CD14-positive monocyte (primary cell): ENCODE measurements at regions not wholly inside any gene's neighbourhood (a gene's known extent, or its start where the extent isn't known, plus 50 kb on each side); places are given as distances from the start of the nearest gene placed in this dataset.

Source experiments
- DNase-seq, 3 donors: peaks; one replicate each; pipeline ENCODE4 v3.0.0-alpha.2; 2011 to 2022
- H2AFZ ChIP-seq: 2 replicates; pipeline ENCODE4 v1.6.0; 2012; ENCODE audit warnings: mild to moderate bottlenecking, low read depth, low read length, inconsistent platforms; ENCODE audit not compliant: insufficient read depth, poor library complexity, severe bottlenecking
- H3K27ac ChIP-seq, 2 donors: 1 replicate in 1 of 2; 2 replicates in 1 of 2; pipeline ENCODE4 v1.5.1; 2012 to 2013; ENCODE audit warnings: low read length in 2 of 2, control low read depth in 1 of 2, inconsistent platforms in 1 of 2, low read depth in 1 of 2, mild to moderate bottlenecking in 1 of 2
- H3K27me3 ChIP-seq, 2 donors: one replicate each; pipeline versions ENCODE4 v1.6.0 to v1.6.1; 2011 to 2013; ENCODE audit warnings: low read length in 2 of 2; ENCODE audit not compliant: control insufficient read depth in 2 of 2, insufficient read depth in 2 of 2
- H3K36me3 ChIP-seq, 2 donors: replicated peaks in 1 of 2; 1 replicate in 1 of 2; 2 replicates in 1 of 2; pipeline versions ENCODE4 v1.5.1 to v1.6.1; 2012 to 2013; ENCODE audit warnings: low read length in 2 of 2, control low read depth in 1 of 2, inconsistent platforms in 1 of 2, mild to moderate bottlenecking in 1 of 2; ENCODE audit not compliant: insufficient read depth in 2 of 2, control insufficient read depth in 1 of 2
- H3K4me1 ChIP-seq, 2 donors: 1 replicate in 1 of 2; 2 replicates in 1 of 2; pipeline versions ENCODE4 v1.5.1 to v1.6.1; 2012 to 2013; ENCODE audit warnings: low read length in 2 of 2, control low read depth in 1 of 2, inconsistent platforms in 1 of 2, mild to moderate bottlenecking in 1 of 2, moderate library complexity in 1 of 2; ENCODE audit not compliant: insufficient read depth in 2 of 2, control insufficient read depth in 1 of 2
- H3K4me2 ChIP-seq: replicated peaks from 2 replicates; pipeline ENCODE3; 2012; ENCODE audit warnings: low read length, moderate library complexity, mild to moderate bottlenecking; ENCODE audit not compliant: poor library complexity, severe bottlenecking; ENCODE audit errors: extremely low read depth
- H3K4me3 ChIP-seq, 3 experiments: fragments of 200-600 bp in 1 of 3; sonication (generic) in 1 of 3; replicated peaks in 1 of 3; 1 replicate in 2 of 3; 2 replicates in 1 of 3; pipeline ENCODE4 v1.5.1; 2011 to 2013; ENCODE audit warnings: low read length in 3 of 3, mild to moderate bottlenecking in 3 of 3, control low read depth in 2 of 3, low read depth in 2 of 3, inconsistent platforms in 1 of 3, moderate library complexity in 1 of 3
- H3K79me2 ChIP-seq: 2 replicates; pipeline ENCODE4 v1.6.0; 2012; ENCODE audit warnings: mild to moderate bottlenecking, control low read depth, inconsistent platforms, low read length, moderate library complexity; ENCODE audit not compliant: insufficient read depth
- H3K9ac ChIP-seq: 2 replicates; pipeline ENCODE4 v1.6.0; 2017; ENCODE audit warnings: low read length, mild to moderate bottlenecking; ENCODE audit not compliant: insufficient read depth, poor library complexity, severe bottlenecking
- H3K9me3 ChIP-seq, 2 donors: replicated peaks in 1 of 2; 1 replicate in 1 of 2; 2 replicates in 1 of 2; pipeline versions ENCODE4 v1.5.1 to v1.6.1; 2012 to 2013; ENCODE audit warnings: low read length in 2 of 2, control low read depth in 1 of 2; ENCODE audit not compliant: control insufficient read depth in 1 of 2, insufficient read depth in 1 of 2
- H4K20me1 ChIP-seq: 2 replicates; pipeline ENCODE4 v1.6.0; 2012; ENCODE audit warnings: mild to moderate bottlenecking, low read length, control low read depth, moderate library complexity; ENCODE audit not compliant: insufficient read depth
- H3K27ac Mint-ChIP-seq, 7 donors: one replicate each; pipeline ENCODE4 v1.8.0; 2020; ENCODE audit warnings: mild to moderate bottlenecking in 7 of 7, mixed read lengths in 7 of 7, moderate library complexity in 6 of 7, inconsistent platforms in 2 of 7
- H3K27me3 Mint-ChIP-seq, 3 donors: one replicate each; pipeline ENCODE4 v1.8.0; 2021 to 2022; ENCODE audit warnings: low read depth in 3 of 3, mild to moderate bottlenecking in 3 of 3, mixed read lengths in 3 of 3, moderate library complexity in 3 of 3, inconsistent platforms in 1 of 3
- H3K36me3 Mint-ChIP-seq, 2 donors: one replicate each; pipeline ENCODE4 v1.8.0; 2020; ENCODE audit warnings: mixed read lengths in 2 of 2, inconsistent platforms in 1 of 2, mild to moderate bottlenecking in 1 of 2
- H3K4me1 Mint-ChIP-seq: one replicate; pipeline ENCODE4 v1.8.0; 2020; ENCODE audit warnings: mild to moderate bottlenecking, mixed read lengths
- H3K4me3 Mint-ChIP-seq, 2 donors: one replicate each; pipeline ENCODE4 v1.8.0; 2020; ENCODE audit warnings: mild to moderate bottlenecking in 2 of 2, mixed read lengths in 2 of 2, moderate library complexity in 1 of 2
- H3K9me3 Mint-ChIP-seq, 7 donors: one replicate each; pipeline ENCODE4 v1.8.0; 2020 to 2022; ENCODE audit warnings: mixed read lengths in 7 of 7, mild to moderate bottlenecking in 6 of 7, moderate library complexity in 6 of 7, inconsistent platforms in 2 of 7
- CTCF ChIP-seq: fragments of 200-600 bp; IDR thresholded peaks from one replicate; pipeline ENCODE4 v1.8.0; 2022; ENCODE audit warnings: antibody characterized with exemption, mild to moderate bottlenecking
- WGBS: methylation state at CpG from one replicate; pipeline ENCODE4 v1.1.5; 2013; ENCODE audit warnings: missing lambda C conversion rate; ENCODE audit not compliant: insufficient coverage; 5-methylcytosine and 5-hydroxymethylcytosine counted together
- intact Hi-C, 2 donors: fragments of 100-400 bp; cut with micrococcal nuclease; formaldehyde crosslinking; loops; one replicate each; pipeline versions ENCODE4 v1.15.0 to v1.15.1; 2023

- Histone ChIP-seq H3K4me1 (no peaks in the 10 kb centered on the region), H3K4me3 (no peak overlapping the region), H2AFZ (no peak overlapping the region), H3K4me2 (no peak overlapping the region), H3K79me2 (no peaks in the 10 kb centered on the region), H3K27ac (no peak overlapping the region), H4K20me1 (no peaks in the 10 kb centered on the region), H3K36me3 (no peaks in the 10 kb centered on the region), H3K27me3 (no peaks in the 10 kb centered on the region), H3K9me3 (peaks cover 21 to 37% of the 10 kb centered on the region in 2 donors), H3K9ac (no peak overlapping the region)
- H3K36me3 Mint-ChIP-seq = no peaks in the 10 kb centered on the region
- intact Hi-C loops = loop anchor here (5.0 to 10.0 kb wide), 4 partner anchors 196 to 1018 kb away; no protein-coding TSS in a partner anchor
- peaks cover 0 to 8% (median 4%) of the 10 kb centered on the region in 7 donors for H3K9me3 Mint-ChIP-seq
- no peak overlapping the region for H3K27ac Mint-ChIP-seq
- no peak for DNase-seq
- TF ChIP-seq CTCF = no peak
- H3K4me1 Mint-ChIP-seq = no peaks in the 10 kb centered on the region
- H3K4me3 Mint-ChIP-seq = no peak overlapping the region
- H3K27me3 Mint-ChIP-seq = no peaks in the 10 kb centered on the region
- WGBS = 100% methylated on average over 1 of the region's 3 CpGs
Observed at GRCh38 chr10:4330636-4331035, 495.4 kb upstream of the AKR1E2 start.

GRCh38 chr10:4329225-4329624 is 496.8 kb upstream of the AKR1E2 start:
- no peaks in the 10 kb centered on the region for H3K4me1 ChIP-seq
- no peaks in the 10 kb centered on the region for H3K27me3 ChIP-seq
- H3K27me3 Mint-ChIP-seq = peaks cover 0 to 2% (median 0%) of the 10 kb centered on the region in 3 donors
- no peaks in the 10 kb centered on the region for H4K20me1 ChIP-seq
- DNase-seq = no peak
- 100% methylated on average over 1 of the region's 3 CpGs for WGBS
- H3K36me3 ChIP-seq = no peaks in the 10 kb centered on the region
- no peak overlapping the region for H2AFZ ChIP-seq
- H3K4me3 Mint-ChIP-seq = no peak overlapping the region
- no peak overlapping the region for H3K27ac Mint-ChIP-seq
- H3K79me2 ChIP-seq = no peaks in the 10 kb centered on the region
- H3K4me3 ChIP-seq = no peak overlapping the region
- peaks cover 0 to 10% (median 4%) of the 10 kb centered on the region in 7 donors for H3K9me3 Mint-ChIP-seq
- no peaks in the 10 kb centered on the region for H3K4me1 Mint-ChIP-seq
- no peak overlapping the region for H3K27ac ChIP-seq
- peaks cover 14 to 27% of the 10 kb centered on the region in 2 donors for H3K9me3 ChIP-seq
- H3K4me2 ChIP-seq = no peak overlapping the region
- intact Hi-C loops = loop anchor here in 1 of 2 donors (10.0 kb wide), 1 partner anchor 264 kb away; no protein-coding TSS in a partner anchor
- H3K36me3 Mint-ChIP-seq = no peaks in the 10 kb centered on the region
- no peak overlapping the region for H3K9ac ChIP-seq
- no peak for TF ChIP-seq CTCF
